ENCODE measurements at regions not wholly inside any gene's neighbourhood (a gene's known extent, or its start where the extent isn't known, plus 50 kb on each side); places are given as distances from the start of the nearest gene placed in this dataset.

DNA sequence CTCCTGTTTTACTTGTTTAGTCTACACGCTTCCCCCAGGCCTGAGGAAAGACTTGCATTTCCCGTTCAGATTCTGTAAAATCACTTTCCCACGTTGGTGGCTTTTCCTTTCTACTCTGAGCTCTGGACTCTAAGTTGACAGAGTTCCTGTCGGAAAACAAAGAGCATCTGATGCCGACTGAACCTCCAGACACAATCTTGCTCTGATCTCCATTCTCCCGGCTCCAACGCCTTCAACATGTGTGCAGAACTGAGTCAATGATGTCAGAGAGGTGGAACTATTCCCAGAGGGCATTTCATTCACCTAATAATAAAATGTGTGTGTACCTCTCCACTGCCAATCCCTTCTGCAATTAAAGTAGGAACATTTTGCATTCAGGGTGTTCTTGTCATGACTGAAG lies 147.7 kb downstream of the MIS18A start:
- TF ChIP-seq POLR2A (IDR thresholded peaks at IDR 0.05), result no peak
- TF ChIP-seq, protein P1, sequence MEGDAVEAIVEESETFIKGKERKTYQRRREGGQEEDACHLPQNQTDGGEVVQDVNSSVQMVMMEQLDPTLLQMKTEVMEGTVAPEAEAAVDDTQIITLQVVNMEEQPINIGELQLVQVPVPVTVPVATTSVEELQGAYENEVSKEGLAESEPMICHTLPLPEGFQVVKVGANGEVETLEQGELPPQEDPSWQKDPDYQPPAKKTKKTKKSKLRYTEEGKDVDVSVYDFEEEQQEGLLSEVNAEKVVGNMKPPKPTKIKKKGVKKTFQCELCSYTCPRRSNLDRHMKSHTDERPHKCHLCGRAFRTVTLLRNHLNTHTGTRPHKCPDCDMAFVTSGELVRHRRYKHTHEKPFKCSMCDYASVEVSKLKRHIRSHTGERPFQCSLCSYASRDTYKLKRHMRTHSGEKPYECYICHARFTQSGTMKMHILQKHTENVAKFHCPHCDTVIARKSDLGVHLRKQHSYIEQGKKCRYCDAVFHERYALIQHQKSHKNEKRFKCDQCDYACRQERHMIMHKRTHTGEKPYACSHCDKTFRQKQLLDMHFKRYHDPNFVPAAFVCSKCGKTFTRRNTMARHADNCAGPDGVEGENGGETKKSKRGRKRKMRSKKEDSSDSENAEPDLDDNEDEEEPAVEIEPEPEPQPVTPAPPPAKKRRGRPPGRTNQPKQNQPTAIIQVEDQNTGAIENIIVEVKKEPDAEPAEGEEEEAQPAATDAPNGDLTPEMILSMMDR (IDR thresholded peaks at IDR 0.05), result no peak

Measured in ovary (tissue), 3 donors.